Neural cell (in vitro differentiated cells): ENCODE measurements at regions not wholly inside any gene's neighbourhood (a gene's known extent, or its start where the extent isn't known, plus 50 kb on each side); places are given as distances from the start of the nearest gene placed in this dataset.

ENCODE experiments used
- H2AFZ ChIP-seq: fragments of 200-600, 300-800 bp; sonication (generic), shearing (Covaris generic); 2 replicates; pipeline ENCODE4 v1.6.0; 2014; ENCODE audit warnings: low read depth, mild to moderate bottlenecking, antibody characterized with exemption, low read length, moderate library complexity
- H3F3A ChIP-seq: fragments of 200-600 bp; shearing (Covaris generic); 2 replicates; pipeline ENCODE4 v1.6.1; 2016; ENCODE audit warnings: mild to moderate bottlenecking, moderate library complexity, mixed read lengths, antibody characterized with exemption, low read length; ENCODE audit not compliant: insufficient read depth, poor library complexity, severe bottlenecking
- H3K27ac ChIP-seq: fragments of 200-600, 300-800 bp; sonication (generic), shearing (Covaris generic); 2 replicates; pipeline ENCODE4 v1.5.1; 2014; ENCODE audit warnings: mild to moderate bottlenecking, low read length, moderate library complexity
- H3K27me3 ChIP-seq: fragments of 300-800, 200-600 bp; sonication (generic), shearing (Covaris generic); 2 replicates; pipeline ENCODE4 v1.6.0; 2014; ENCODE audit warnings: mild to moderate bottlenecking, low read depth, low read length, moderate library complexity; ENCODE audit not compliant: insufficient read depth
- H3K36me3 ChIP-seq: fragments of 300-800, 200-600 bp; sonication (generic), shearing (Covaris generic); 2 replicates; pipeline ENCODE4 v1.5.1; 2014; ENCODE audit warnings: mild to moderate bottlenecking, antibody characterized with exemption, low read length, moderate library complexity; ENCODE audit not compliant: insufficient read depth
- H3K4me2 ChIP-seq: fragments of 300-800, 200-600 bp; sonication (generic), shearing (Covaris generic); 2 replicates; pipeline ENCODE4 v1.6.0; 2014; ENCODE audit warnings: mild to moderate bottlenecking, low read length
- H3K4me3 ChIP-seq: fragments of 300-800, 200-600 bp; sonication (generic), shearing (Covaris generic); 2 replicates; pipeline ENCODE4 v1.5.1; 2014; ENCODE audit warnings: mild to moderate bottlenecking, low read length, moderate library complexity
- H3K79me2 ChIP-seq: fragments of 200-600 bp; shearing (Covaris generic); replicated peaks from 2 replicates; pipeline ENCODE4 v1.6.0; 2014; ENCODE audit warnings: mild to moderate bottlenecking, low read length, moderate library complexity; ENCODE audit not compliant: insufficient read depth
- H3K9ac ChIP-seq: fragments of 300-800, 200-600 bp; sonication (generic), shearing (Covaris generic); 2 replicates; pipeline ENCODE4 v1.6.1; 2016; ENCODE audit warnings: mild to moderate bottlenecking, low read length, mixed read lengths
- H3K9me2 ChIP-seq: fragments of 200-600 bp; shearing (Covaris generic); 2 replicates; pipeline ENCODE4 v1.6.1; 2016; ENCODE audit warnings: mild to moderate bottlenecking, low read length, mixed read lengths; ENCODE audit not compliant: insufficient read depth
- H3K9me3 ChIP-seq: fragments of 200-600, 300-800 bp; sonication (generic), shearing (Covaris generic); 2 replicates; pipeline ENCODE4 v1.6.1; 2016; ENCODE audit warnings: mild to moderate bottlenecking, mixed run types, low read length, moderate library complexity, mixed read lengths
- H4K20me1 ChIP-seq: fragments of 200-600 bp; shearing (Covaris generic); 2 replicates; pipeline ENCODE4 v1.6.1; 2016; ENCODE audit warnings: mild to moderate bottlenecking, mixed run types; ENCODE audit not compliant: insufficient read depth
- EP300 ChIP-seq: fragments of 450-650 bp; conservative IDR thresholded peaks from 2 replicates; pipeline ENCODE4 v1.6.1; 2014; ENCODE audit warnings: antibody characterized with exemption, mild to moderate bottlenecking, moderate library complexity; ENCODE audit not compliant: poor library complexity, severe bottlenecking
- EZH2 ChIP-seq: fragments of 200-600, 300-800 bp; shearing (Covaris generic), sonication (generic); IDR thresholded peaks from 2 replicates; pipeline ENCODE4 v1.6.1; 2014; ENCODE audit warnings: antibody characterized with exemption, low read length, borderline replicate concordance, mild to moderate bottlenecking; ENCODE audit not compliant: insufficient read depth, poor library complexity, severe bottlenecking
- MXI1 ChIP-seq: fragments of 450-650 bp; conservative IDR thresholded peaks from 2 replicates; pipeline ENCODE4 v1.6.1; 2014; ENCODE audit warnings: antibody characterized with exemption, mild to moderate bottlenecking; ENCODE audit not compliant: poor library complexity, severe bottlenecking
- POLR2AphosphoS5 ChIP-seq: IDR thresholded peaks from 2 replicates; pipeline ENCODE4 v1.6.1; 2012
- RAD21 ChIP-seq: fragments of 450-650 bp; conservative IDR thresholded peaks from 2 replicates; pipeline ENCODE4 v1.6.1; 2014; ENCODE audit warnings: antibody characterized with exemption, mild to moderate bottlenecking, moderate library complexity
- REST ChIP-seq: IDR thresholded peaks from 2 replicates; pipeline ENCODE4 v1.6.1; 2012; ENCODE audit warnings: borderline replicate concordance
- SMC3 ChIP-seq: fragments of 450-650 bp; conservative IDR thresholded peaks from 2 replicates; pipeline ENCODE4 v1.6.1; 2014; ENCODE audit warnings: antibody characterized with exemption, mild to moderate bottlenecking, moderate library complexity; ENCODE audit not compliant: poor library complexity
- TAF1 ChIP-seq: IDR thresholded peaks from 2 replicates; pipeline ENCODE4 v1.6.1; 2012; ENCODE audit warnings: low read depth
- TF ChIP-seq, protein P1 (sequence below): fragments of 450-650 bp; IDR thresholded peaks from 2 replicates; pipeline ENCODE4 v1.5.1; 2014; ENCODE audit warnings: antibody characterized with exemption, mild to moderate bottlenecking, moderate library complexity; ENCODE audit not compliant: poor library complexity, severe bottlenecking

DNA sequence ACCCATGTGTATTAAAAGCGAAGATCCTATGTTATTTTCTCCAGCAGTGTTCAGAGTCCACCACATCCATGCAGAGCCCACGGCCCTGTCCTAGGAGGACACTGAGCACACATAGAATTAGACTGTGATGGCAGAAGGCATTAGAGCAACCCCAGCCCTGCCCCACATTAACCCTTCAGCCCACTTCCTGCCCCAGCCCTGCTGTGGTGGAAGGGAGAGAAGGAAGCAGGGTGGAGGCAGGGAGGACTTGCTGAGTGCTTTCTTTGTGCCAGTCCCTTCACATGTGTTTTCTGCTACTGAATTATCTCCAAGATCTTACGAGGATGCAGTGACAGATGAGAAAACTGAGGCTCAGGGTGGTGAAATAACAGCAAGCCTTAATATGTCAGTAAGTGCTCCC lies 339.0 kb downstream of the SMAD2 start:
- TF ChIP-seq, protein P1, sequence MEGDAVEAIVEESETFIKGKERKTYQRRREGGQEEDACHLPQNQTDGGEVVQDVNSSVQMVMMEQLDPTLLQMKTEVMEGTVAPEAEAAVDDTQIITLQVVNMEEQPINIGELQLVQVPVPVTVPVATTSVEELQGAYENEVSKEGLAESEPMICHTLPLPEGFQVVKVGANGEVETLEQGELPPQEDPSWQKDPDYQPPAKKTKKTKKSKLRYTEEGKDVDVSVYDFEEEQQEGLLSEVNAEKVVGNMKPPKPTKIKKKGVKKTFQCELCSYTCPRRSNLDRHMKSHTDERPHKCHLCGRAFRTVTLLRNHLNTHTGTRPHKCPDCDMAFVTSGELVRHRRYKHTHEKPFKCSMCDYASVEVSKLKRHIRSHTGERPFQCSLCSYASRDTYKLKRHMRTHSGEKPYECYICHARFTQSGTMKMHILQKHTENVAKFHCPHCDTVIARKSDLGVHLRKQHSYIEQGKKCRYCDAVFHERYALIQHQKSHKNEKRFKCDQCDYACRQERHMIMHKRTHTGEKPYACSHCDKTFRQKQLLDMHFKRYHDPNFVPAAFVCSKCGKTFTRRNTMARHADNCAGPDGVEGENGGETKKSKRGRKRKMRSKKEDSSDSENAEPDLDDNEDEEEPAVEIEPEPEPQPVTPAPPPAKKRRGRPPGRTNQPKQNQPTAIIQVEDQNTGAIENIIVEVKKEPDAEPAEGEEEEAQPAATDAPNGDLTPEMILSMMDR, result no peak
- no peak for TF ChIP-seq REST
- no peak for TF ChIP-seq MXI1
- no peak for TF ChIP-seq TAF1
- no peak for TF ChIP-seq EZH2
- Histone ChIP-seq H3K9me3 (no peaks in the 10 kb centered on the region), H3F3A (peaks cover 8% of the 10 kb centered on the region)

DNA sequence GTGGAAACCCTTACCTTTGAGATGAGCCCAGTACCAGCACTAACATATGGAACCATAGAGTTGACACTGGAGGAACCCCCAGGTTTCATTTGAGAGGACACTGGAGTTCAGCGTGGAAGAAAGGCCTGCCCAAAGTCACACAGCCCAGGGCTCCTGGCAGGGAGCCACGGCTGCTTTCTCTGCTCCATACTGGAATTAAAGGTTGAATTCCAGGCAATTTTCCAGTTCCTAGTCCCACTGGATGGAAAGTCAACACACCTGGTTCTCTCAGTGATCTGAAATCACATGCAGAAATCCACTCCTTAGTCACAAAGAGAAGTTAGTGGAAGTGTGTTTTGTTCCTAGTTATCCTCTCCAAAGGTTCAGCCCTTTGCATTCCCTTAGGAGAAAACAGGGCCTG lies 336.1 kb upstream of the SKOR2 start:
- Histone ChIP-seq H3K9me3 (no peaks in the 10 kb centered on the region), H3F3A (no peaks in the 10 kb centered on the region), H3K27me3 (no peaks in the 10 kb centered on the region), H2AFZ (no peak overlapping the region), H3K4me2 (no peak overlapping the region), H3K9me2 (no peaks in the 10 kb centered on the region), H3K9ac (no peak overlapping the region), H3K79me2 (no peaks in the 10 kb centered on the region), H4K20me1 (no peaks in the 10 kb centered on the region), H3K4me3 (no peak overlapping the region), H3K36me3 (no peaks in the 10 kb centered on the region), H3K27ac (no peak overlapping the region)
- TF ChIP-seq SMC3, result no peak
- TF ChIP-seq MXI1, result no peak
- TF ChIP-seq REST, result no peak
- TF ChIP-seq, protein P1, result no peak
- no peak for TF ChIP-seq TAF1
- no peak for TF ChIP-seq EP300
- TF ChIP-seq POLR2AphosphoS5, result no peak
- no peak for TF ChIP-seq EZH2
- TF ChIP-seq RAD21, result no peak

More for the DNA sequence above, 339.0 kb downstream of the SMAD2 start:
- no peak overlapping the region for H3K9ac ChIP-seq
- H3K27ac ChIP-seq, result no peak overlapping the region
- no peaks in the 10 kb centered on the region for H3K27me3 ChIP-seq
- no peak overlapping the region for H3K4me3 ChIP-seq
- H2AFZ ChIP-seq, result no peak overlapping the region
- H3K4me2 ChIP-seq, result no peak overlapping the region
- no peaks in the 10 kb centered on the region for H3K9me2 ChIP-seq
- H3K79me2 ChIP-seq, result no peaks in the 10 kb centered on the region
- no peaks in the 10 kb centered on the region for H4K20me1 ChIP-seq
- H3K36me3 ChIP-seq, result no peaks in the 10 kb centered on the region
